Skeletal muscle tissue (tissue), 3 donors: ENCODE measurements at regions not wholly inside any gene's neighbourhood (a gene's known extent, or its start where the extent isn't known, plus 50 kb on each side); places are given as distances from the start of the nearest gene placed in this dataset.

Source experiments
- H3K27ac ChIP-seq: one replicate; pipeline ENCODE4 v1.7.0; 2013; ENCODE audit warnings: mild to moderate bottlenecking, low read depth, low read length, inconsistent platforms
- H3K27me3 ChIP-seq, 3 donors: one replicate each; pipeline ENCODE4 v1.7.0; 2013; ENCODE audit warnings: low read length in 3 of 3; ENCODE audit not compliant: control insufficient read depth in 3 of 3, insufficient read depth in 3 of 3
- H3K36me3 ChIP-seq, 3 donors: one replicate each; pipeline ENCODE4 v1.7.0; 2013; ENCODE audit warnings: low read length in 3 of 3; ENCODE audit not compliant: control insufficient read depth in 3 of 3, insufficient read depth in 3 of 3
- H3K4me1 ChIP-seq, 3 donors: one replicate each; pipeline ENCODE4 v1.7.0; 2013; ENCODE audit warnings: low read length in 3 of 3, mild to moderate bottlenecking in 3 of 3; ENCODE audit not compliant: control insufficient read depth in 3 of 3, insufficient read depth in 3 of 3
- H3K4me3 ChIP-seq, 3 donors: one replicate each; pipeline ENCODE4 v1.7.0; 2013; ENCODE audit warnings: low read length in 3 of 3
- H3K9ac ChIP-seq, 3 donors: one replicate each; pipeline ENCODE4 v1.7.0; 2013; ENCODE audit warnings: low read length in 3 of 3, mild to moderate bottlenecking in 3 of 3, moderate library complexity in 2 of 3, low read depth in 1 of 3
- H3K9me3 ChIP-seq, 3 donors: one replicate each; pipeline ENCODE4 v1.7.0; 2013; ENCODE audit warnings: low read length in 3 of 3; ENCODE audit not compliant: control insufficient read depth in 3 of 3
- donor health status: Osteomylitis.

DNA sequence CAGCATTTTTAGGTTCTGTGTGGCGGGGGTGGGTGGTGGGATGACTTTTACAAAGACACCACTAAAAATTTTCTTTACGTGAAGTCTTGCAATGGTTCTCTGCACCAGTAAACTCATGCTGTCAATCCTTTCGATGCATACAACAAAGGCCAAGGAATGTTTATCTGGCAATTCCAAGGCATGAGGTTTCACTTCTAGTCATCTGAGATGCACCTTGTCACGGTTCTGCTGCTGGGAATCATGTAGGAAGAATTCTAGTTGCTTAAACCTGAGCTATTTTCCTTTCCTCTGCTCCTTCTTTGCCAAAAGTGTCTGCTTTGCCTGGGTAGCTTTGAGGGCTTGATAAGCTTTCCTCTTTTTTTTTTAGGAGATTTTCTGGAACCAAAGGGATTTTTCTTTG lies 1204.5 kb upstream of the SEMA6A start:
- Histone ChIP-seq H3K9me3 (no peaks in the 10 kb centered on the region), H3K36me3 (no peaks in the 10 kb centered on the region), H3K27ac (no peak overlapping the region), H3K9ac (no peak overlapping the region), H3K4me1 (no peaks in the 10 kb centered on the region), H3K4me3 (no peak overlapping the region), H3K27me3 (no peaks in the 10 kb centered on the region)

DNA sequence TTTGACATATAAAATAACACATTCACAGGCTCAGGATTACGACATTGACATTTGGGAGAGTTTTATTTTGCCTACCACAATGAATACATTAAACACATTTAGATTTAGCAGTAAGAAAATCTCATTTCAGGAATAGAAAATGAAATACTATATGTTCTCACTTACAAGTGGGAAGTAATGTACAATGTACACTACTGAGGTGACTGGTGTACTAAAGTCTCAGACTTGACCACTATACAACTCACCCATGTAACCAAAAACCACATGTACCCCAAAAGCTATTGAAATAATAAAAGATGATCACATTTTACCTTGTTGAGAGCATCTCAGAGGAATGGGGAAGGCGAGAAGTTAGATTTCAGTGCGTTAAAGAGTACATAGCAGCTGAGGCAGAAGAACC lies 1202.4 kb upstream of the SEMA6A start:
- Histone ChIP-seq H3K4me1 (no peaks in the 10 kb centered on the region), H3K4me3 (no peak overlapping the region), H3K9me3 (no peaks in the 10 kb centered on the region), H3K36me3 (no peaks in the 10 kb centered on the region), H3K27me3 (no peaks in the 10 kb centered on the region), H3K27ac (no peak overlapping the region), H3K9ac (no peak overlapping the region)

DNA sequence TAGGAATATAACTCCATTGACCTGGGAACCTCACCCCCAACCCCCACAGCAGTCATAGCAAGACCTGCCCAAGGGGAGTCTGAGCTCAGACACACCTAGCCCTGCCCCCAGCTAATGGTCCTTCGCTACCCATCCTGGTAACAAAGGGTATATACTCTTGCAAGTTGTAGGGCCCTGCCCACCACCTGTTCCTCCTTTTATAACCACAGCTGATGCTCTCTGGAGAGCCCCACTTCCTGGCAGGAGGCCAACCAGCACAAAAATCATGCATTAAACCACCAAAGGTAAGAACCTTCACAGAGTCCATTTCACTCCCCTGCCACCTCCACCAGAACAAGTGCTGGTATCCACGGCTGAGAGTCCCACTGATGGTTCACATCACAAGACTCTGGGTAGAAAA lies 1195.3 kb upstream of the SEMA6A start:
- Histone ChIP-seq H3K9ac (no peak overlapping the region), H3K27me3 (no peaks in the 10 kb centered on the region), H3K9me3 (no peaks in the 10 kb centered on the region), H3K4me3 (no peak overlapping the region), H3K4me1 (no peaks in the 10 kb centered on the region), H3K36me3 (no peaks in the 10 kb centered on the region), H3K27ac (no peak overlapping the region)

DNA sequence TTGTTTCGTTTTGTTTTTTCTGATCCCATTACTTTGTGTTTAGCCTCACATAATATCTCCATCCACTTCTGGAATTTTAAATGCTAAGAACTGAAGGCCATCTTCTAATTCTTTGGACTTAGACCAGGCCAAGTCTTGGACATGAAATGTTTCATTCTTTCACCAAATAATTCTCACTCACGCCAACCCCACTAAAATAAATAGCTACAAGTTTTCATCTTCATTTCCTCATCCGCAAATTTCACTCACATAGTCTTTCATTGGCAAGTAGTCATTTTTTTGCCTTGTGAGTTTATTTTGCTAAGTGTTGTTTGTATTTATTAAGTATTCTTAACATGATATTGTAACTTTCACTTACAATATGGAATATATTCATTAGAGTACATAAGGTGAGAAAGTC lies 1188.6 kb upstream of the SEMA6A start:
- no peak overlapping the region for H3K9ac ChIP-seq
- H3K9me3 ChIP-seq, result no peaks in the 10 kb centered on the region
- no peaks in the 10 kb centered on the region for H3K27me3 ChIP-seq
- no peak overlapping the region for H3K27ac ChIP-seq
- no peaks in the 10 kb centered on the region for H3K36me3 ChIP-seq
- no peak overlapping the region for H3K4me3 ChIP-seq
- H3K4me1 ChIP-seq, result no peaks in the 10 kb centered on the region

DNA sequence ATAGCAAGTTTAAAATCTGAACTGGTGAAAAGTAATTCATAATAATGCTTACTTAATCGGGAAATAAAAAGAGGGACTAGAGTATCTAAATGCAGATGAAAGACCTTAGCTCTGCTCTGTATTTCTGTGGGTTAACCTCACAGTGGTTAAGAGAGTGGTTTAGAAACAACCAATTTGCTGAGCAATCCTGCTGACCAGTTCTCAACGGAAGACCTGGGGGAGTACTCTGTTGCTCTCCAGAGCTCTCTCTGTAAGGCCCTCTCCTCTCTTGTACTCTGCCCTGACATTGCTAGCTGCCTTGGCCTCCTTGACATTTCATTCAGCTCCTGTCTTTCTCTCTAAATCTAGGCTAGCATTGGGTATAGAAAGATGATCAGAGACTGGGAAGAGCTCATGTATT lies 1186.6 kb upstream of the SEMA6A start:
- Histone ChIP-seq H3K9ac (no peak overlapping the region), H3K4me1 (no peaks in the 10 kb centered on the region), H3K27ac (no peak overlapping the region)

DNA sequence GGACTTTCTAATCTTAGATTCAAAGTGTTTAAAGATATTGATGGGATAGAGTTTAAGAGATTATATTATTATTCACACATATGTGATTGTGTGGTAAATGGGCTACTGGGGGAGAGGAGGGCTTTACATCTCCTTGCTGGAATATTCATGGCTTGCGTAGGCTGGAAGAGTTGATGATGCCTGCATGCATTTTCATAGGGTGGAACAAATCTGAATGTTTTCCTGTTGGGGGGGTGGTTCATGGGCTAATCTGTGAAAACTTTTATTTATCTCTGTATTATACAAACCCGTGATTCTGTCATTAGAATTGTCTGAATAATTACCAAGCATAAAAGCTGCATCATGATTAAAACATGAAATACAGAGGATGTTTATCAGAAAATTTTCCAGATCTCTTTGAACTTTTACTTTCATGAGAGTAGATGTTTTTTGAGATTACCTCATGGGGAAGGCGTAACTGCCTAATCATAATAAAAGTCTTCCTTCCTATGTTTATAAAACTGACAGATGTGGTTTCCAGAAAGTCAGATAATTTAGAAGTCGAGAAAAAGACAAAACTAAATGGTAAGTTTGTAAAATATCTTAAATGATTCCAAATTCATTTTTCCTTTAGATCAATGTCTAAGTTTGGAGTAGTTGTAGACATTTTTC lies 1185.4 kb upstream of the SEMA6A start:
- Histone ChIP-seq H3K27me3 (no peaks in the 10 kb centered on the region), H3K9ac (no peak overlapping the region), H3K4me3 (no peak overlapping the region), H3K27ac (no peak overlapping the region), H3K9me3 (no peaks in the 10 kb centered on the region), H3K36me3 (no peaks in the 10 kb centered on the region), H3K4me1 (no peaks in the 10 kb centered on the region)

More for the DNA sequence above, 1186.6 kb upstream of the SEMA6A start:
- Histone ChIP-seq H3K27me3 (no peaks in the 10 kb centered on the region), H3K4me3 (no peak overlapping the region), H3K9me3 (no peaks in the 10 kb centered on the region), H3K36me3 (no peaks in the 10 kb centered on the region)

DNA sequence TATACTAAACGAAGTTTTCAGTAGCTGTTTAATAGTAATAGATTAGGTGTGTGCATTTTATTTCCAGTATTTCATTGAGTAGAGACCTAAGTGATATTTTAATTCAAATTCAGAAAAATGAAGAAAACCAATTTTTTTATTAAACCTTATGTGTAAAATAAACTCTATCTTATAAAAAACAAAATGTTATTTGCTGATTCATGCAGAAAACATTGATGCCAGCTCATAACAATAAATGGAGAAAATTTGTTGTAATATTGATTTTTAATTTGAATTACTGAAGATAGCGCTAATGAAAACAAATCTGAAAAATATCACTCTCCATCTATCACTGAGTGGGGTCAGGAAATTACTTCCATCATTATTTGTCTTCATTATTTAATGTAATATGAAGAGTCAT lies 1177.8 kb upstream of the SEMA6A start:
- no peaks in the 10 kb centered on the region for H3K4me1 ChIP-seq
- no peaks in the 10 kb centered on the region for H3K9me3 ChIP-seq
- no peaks in the 10 kb centered on the region for H3K27me3 ChIP-seq
- H3K27ac ChIP-seq, result no peak overlapping the region
- no peaks in the 10 kb centered on the region for H3K36me3 ChIP-seq
- H3K4me3 ChIP-seq, result no peak overlapping the region
- no peak overlapping the region for H3K9ac ChIP-seq

DNA sequence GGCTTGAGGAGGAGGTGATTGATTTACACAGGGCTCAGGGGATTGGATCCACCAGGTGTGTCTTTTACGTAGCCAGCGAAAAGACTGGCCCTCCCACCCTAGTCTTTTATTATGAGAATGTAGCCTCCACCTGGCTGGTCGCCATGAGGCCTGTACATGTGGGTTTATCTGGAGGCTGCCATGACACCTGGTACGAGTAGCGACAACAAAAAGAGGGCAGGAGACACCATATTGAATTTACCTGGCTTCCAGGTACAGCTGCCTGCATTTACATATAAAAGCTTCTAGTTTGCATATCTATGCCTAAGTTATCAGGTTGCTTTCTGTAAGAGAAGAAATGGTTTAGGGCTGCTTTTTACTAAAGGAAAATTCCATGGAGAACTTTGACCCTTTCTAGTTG lies 1173.7 kb upstream of the SEMA6A start:
- Histone ChIP-seq H3K9me3 (no peaks in the 10 kb centered on the region), H3K4me3 (no peak overlapping the region), H3K36me3 (no peaks in the 10 kb centered on the region), H3K4me1 (no peaks in the 10 kb centered on the region), H3K27ac (no peak overlapping the region), H3K27me3 (no peaks in the 10 kb centered on the region), H3K9ac (no peak overlapping the region)

DNA sequence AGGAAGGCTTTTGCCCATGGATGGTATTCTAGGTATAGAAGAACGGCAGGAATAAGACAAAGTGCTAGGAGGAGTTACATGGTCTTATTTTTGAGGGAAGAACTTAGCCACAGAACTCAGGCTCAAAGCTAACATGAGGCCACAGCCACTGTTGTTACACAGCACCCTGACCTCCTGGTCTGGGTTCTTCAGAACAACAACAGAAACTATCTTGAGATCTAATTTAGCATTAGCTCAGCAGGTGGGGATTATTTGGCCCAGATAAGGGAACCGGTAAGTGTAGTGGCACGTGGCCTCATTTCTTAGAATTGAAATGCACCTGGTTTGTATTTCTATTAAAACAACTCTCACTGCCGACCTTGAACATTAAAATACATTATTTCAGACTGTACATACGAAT lies 1168.7 kb upstream of the SEMA6A start:
- Histone ChIP-seq H3K9ac (no peak overlapping the region), H3K9me3 (no peaks in the 10 kb centered on the region), H3K27me3 (no peaks in the 10 kb centered on the region), H3K4me1 (no peaks in the 10 kb centered on the region), H3K27ac (no peak overlapping the region), H3K36me3 (no peaks in the 10 kb centered on the region), H3K4me3 (no peak overlapping the region)

DNA sequence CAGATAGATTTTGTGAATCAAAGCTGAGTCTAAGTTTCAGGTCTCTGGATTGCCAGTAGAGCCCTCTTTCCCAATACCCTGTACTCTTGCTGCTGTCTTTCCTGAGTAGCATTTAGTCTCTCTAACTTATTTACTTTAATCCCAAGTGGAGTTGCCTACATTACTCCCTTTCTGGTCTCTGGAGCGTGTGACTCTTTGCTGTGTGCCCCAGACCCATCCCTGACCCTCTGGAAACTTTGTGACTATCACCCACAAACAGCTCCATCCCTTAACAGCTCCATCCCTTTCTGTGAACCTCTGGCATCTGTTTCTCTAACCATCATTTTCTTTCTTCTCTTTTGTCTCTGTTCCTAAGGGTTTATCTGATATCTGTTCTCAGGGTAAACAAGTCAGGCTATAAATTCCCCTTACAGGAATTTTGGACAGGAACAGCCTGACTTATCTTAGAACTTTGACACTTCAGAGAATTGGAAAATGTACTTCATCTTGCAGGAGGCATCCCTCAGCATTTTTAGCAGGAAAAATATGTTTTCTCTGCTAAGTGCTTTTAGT lies 1167.1 kb upstream of the SEMA6A start:
- no peak overlapping the region for H3K27ac ChIP-seq
- no peaks in the 10 kb centered on the region for H3K36me3 ChIP-seq
- no peak overlapping the region for H3K4me3 ChIP-seq
- H3K9ac ChIP-seq, result no peak overlapping the region
- H3K4me1 ChIP-seq, result no peaks in the 10 kb centered on the region
- no peaks in the 10 kb centered on the region for H3K9me3 ChIP-seq
- no peaks in the 10 kb centered on the region for H3K27me3 ChIP-seq
